Peyer's patch (tissue), 4 donors: ENCODE measurements at regions not wholly inside any gene's neighbourhood (a gene's known extent, or its start where the extent isn't known, plus 50 kb on each side); places are given as distances from the start of the nearest gene placed in this dataset.

Experiments
- CTCF ChIP-seq, 6 experiments: fragments of 450-650 bp in 4 of 6; fragments of 200-600 bp in 2 of 6; sonication (generic) in 1 of 6; IDR thresholded peaks; one replicate each; pipeline ENCODE4 v1.5.1; 2017 to 2019; ENCODE audit warnings: antibody characterized with exemption in 6 of 6, mild to moderate bottlenecking in 3 of 6, moderate library complexity in 1 of 6
- POLR2A ChIP-seq, 2 donors: fragments of 450-650 bp; IDR thresholded peaks; one replicate each; pipeline ENCODE4 v1.5.1; 2017; ENCODE audit warnings: antibody characterized with exemption in 2 of 2, mild to moderate bottlenecking in 2 of 2, moderate library complexity in 2 of 2

- no peak for TF ChIP-seq CTCF (IDR thresholded peaks at IDR 0.05)
- TF ChIP-seq POLR2A (IDR thresholded peaks at IDR 0.05), result no peak
Measured at GRCh38 chr11:112511911-112512310, 251.3 kb upstream of the PLET1 start.
